Osteocyte (in vitro differentiated cells): ENCODE measurements at regions not wholly inside any gene's neighbourhood (a gene's known extent, or its start where the extent isn't known, plus 50 kb on each side); places are given as distances from the start of the nearest gene placed in this dataset.

Source experiments
- DNase-seq: peaks from one replicate; pipeline ENCODE4 v3.0.0; 2021; ENCODE audit warnings: mixed read lengths; ENCODE audit not compliant: unreplicated experiment; ENCODE audit errors: extremely low spot score
- H3K27ac Mint-ChIP-seq: one replicate; pipeline ENCODE4 v1.8.0; 2021; ENCODE audit warnings: mild to moderate bottlenecking, mixed read lengths; ENCODE audit not compliant: unreplicated experiment
- H3K27me3 Mint-ChIP-seq: one replicate; pipeline ENCODE4 v1.8.0; 2021; ENCODE audit warnings: mixed read lengths; ENCODE audit not compliant: unreplicated experiment
- H3K36me3 Mint-ChIP-seq: one replicate; pipeline ENCODE4 v1.8.0; 2021; ENCODE audit warnings: mixed read lengths; ENCODE audit not compliant: unreplicated experiment
- H3K4me1 Mint-ChIP-seq: one replicate; pipeline ENCODE4 v1.8.0; 2021; ENCODE audit warnings: mixed read lengths; ENCODE audit not compliant: unreplicated experiment
- H3K4me3 Mint-ChIP-seq: one replicate; pipeline ENCODE4 v1.8.0; 2021; ENCODE audit warnings: mild to moderate bottlenecking, moderate library complexity, mixed read lengths; ENCODE audit not compliant: unreplicated experiment
- H3K9me3 Mint-ChIP-seq: one replicate; pipeline ENCODE4 v1.8.0; 2021; ENCODE audit warnings: mixed read lengths; ENCODE audit not compliant: unreplicated experiment
- TF ChIP-seq, protein P1 (sequence below): fragments of 200-600 bp; sonication (generic); IDR thresholded peaks from 2 replicates; pipeline ENCODE4 v1.5.0; 2021; ENCODE audit warnings: antibody characterized with exemption, mild to moderate bottlenecking, moderate library complexity

DNA sequence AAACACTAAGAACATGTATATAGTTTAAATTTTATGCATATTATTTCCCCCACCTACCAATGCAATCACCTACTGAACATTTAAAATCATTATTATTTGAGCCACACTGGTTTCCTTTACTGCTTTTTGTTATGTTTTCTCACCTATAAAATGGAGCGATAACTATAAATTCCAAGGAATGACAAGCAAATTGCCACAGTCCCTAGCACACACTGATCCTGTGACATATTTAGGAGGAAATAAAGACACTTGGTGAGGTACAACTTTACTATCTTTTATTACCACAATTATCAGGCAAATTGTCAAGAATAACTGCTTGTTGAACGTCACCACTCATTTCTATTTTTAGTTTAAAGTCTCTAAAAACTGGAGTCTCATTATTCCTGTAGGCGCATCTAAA is 1693.6 kb downstream of the EFNA5 start:
- H3K9me3 Mint-ChIP-seq: no peaks in the 10 kb centered on the region
- DNase-seq: no peak
- no peak overlapping the region for H3K4me3 Mint-ChIP-seq
- no peaks in the 10 kb centered on the region for H3K36me3 Mint-ChIP-seq
- peaks cover 8% of the 10 kb centered on the region for H3K4me1 Mint-ChIP-seq
- H3K27ac Mint-ChIP-seq: no peak overlapping the region
- TF ChIP-seq, protein P1, sequence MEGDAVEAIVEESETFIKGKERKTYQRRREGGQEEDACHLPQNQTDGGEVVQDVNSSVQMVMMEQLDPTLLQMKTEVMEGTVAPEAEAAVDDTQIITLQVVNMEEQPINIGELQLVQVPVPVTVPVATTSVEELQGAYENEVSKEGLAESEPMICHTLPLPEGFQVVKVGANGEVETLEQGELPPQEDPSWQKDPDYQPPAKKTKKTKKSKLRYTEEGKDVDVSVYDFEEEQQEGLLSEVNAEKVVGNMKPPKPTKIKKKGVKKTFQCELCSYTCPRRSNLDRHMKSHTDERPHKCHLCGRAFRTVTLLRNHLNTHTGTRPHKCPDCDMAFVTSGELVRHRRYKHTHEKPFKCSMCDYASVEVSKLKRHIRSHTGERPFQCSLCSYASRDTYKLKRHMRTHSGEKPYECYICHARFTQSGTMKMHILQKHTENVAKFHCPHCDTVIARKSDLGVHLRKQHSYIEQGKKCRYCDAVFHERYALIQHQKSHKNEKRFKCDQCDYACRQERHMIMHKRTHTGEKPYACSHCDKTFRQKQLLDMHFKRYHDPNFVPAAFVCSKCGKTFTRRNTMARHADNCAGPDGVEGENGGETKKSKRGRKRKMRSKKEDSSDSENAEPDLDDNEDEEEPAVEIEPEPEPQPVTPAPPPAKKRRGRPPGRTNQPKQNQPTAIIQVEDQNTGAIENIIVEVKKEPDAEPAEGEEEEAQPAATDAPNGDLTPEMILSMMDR: no peak
- no peaks in the 10 kb centered on the region for H3K27me3 Mint-ChIP-seq

DNA sequence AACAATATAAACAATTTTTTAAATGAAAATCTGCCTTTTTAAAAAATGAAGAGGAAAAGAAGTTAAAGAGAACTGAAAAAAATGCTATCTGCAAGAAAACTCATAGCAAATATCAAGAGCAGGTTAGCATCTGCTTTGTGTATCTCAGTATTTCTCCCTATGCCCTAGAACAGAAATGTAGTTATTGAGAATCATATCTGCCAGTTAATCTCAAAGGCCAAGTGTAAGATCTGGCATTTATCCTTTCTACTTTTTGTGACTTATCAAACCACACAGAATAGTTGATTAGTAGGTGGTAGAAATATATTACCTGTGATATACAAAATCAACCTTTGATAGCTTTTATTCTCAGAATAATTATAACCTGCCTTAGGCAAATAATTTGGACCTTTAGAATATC is 1699.8 kb downstream of the EFNA5 start:
- Mint-ChIP-seq H3K9me3 (peaks cover 9% of the 10 kb centered on the region), H3K27ac (no peak overlapping the region), H3K4me3 (no peak overlapping the region), H3K4me1 (peaks cover 4% of the 10 kb centered on the region), H3K27me3 (no peaks in the 10 kb centered on the region), H3K36me3 (peaks cover 3% of the 10 kb centered on the region)
- TF ChIP-seq, protein P1: no peak
- DNase-seq: no peak

DNA sequence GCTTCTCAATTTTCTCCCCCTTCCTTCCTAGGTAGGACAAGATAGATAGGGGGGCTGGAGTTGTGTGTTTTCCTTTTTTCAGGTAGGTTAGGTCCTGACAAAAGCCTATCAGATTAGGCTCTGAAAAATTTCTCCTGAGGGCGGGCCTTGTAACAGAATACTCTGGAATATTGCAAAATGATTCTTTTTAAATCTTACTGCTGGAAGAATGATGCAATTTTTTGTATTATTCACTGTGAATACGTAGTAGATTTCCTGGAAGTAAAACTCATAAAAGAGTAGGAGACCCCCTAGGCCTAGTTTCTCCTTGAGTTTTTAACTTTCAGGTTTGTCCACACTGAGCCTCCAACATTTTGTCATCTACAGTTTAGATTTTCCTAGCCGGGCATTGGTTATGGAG is 1701.8 kb downstream of the EFNA5 start:
- DNase-seq: no peak
- no peak overlapping the region for H3K27ac Mint-ChIP-seq
- peaks cover 4% of the 10 kb centered on the region for H3K4me1 Mint-ChIP-seq
- H3K27me3 Mint-ChIP-seq: no peaks in the 10 kb centered on the region
- no peak overlapping the region for H3K4me3 Mint-ChIP-seq
- TF ChIP-seq, protein P1: no peak
- H3K36me3 Mint-ChIP-seq: peaks cover 3% of the 10 kb centered on the region
- H3K9me3 Mint-ChIP-seq: peaks cover 9% of the 10 kb centered on the region

DNA sequence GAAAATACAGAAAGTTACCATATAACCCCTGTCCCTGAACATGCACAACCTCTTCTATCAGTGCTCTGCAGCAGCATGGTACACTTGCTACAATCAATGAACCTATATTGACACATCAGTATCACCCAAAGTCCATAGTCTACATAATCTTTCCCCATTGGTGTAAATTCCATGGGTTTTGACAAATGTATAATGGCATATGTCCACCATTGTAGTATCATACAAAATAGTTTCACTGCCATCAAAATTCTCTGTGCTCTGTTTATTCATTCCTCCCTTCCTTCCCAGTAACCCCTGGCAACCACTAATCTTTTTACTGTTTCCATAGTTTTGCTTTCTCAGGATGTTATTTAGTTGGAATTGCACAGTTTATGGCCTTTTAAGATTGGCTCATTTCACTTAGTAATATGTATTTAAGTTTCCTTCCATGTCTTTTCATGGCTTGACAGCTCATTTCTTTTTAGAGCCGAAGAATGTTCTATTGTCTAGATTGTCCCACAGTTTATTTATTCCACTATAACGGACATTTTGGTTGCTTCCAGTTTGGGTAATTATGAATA is 1707.0 kb downstream of the EFNA5 start:
- H3K9me3 Mint-ChIP-seq: peaks cover 3% of the 10 kb centered on the region
- no peak for DNase-seq
- H3K27me3 Mint-ChIP-seq: no peaks in the 10 kb centered on the region
- H3K4me3 Mint-ChIP-seq: no peak overlapping the region
- no peaks in the 10 kb centered on the region for H3K36me3 Mint-ChIP-seq
- H3K27ac Mint-ChIP-seq: no peak overlapping the region
- no peaks in the 10 kb centered on the region for H3K4me1 Mint-ChIP-seq
- TF ChIP-seq, protein P1: no peak

DNA sequence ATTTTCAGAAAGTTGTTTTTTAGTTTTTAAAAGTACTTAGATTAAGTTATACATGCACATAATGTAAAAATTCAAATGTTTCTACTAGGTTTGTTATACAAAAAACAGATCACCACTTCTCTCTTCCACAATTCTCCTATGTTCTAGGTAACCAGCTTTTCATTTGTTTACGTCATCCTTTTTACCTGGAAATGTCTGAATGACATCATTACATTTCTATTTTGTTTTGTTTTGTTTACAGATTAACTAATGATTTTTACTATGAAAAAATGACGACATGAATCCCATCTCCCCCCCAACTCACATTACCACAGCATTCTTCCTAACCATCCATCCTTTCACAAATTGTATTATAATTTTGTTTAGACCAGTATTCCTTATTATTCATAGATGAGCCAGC is 1709.2 kb downstream of the EFNA5 start:
- H3K36me3 Mint-ChIP-seq: no peaks in the 10 kb centered on the region
- no peaks in the 10 kb centered on the region for H3K27me3 Mint-ChIP-seq
- peaks cover 6% of the 10 kb centered on the region for H3K4me1 Mint-ChIP-seq
- TF ChIP-seq, protein P1: no peak
- no peak overlapping the region for H3K4me3 Mint-ChIP-seq
- no peak for DNase-seq
- H3K9me3 Mint-ChIP-seq: peaks cover 2% of the 10 kb centered on the region
- H3K27ac Mint-ChIP-seq: no peak overlapping the region
